ENCODE measurements at regions not wholly inside any gene's neighbourhood (a gene's known extent, or its start where the extent isn't known, plus 50 kb on each side); places are given as distances from the start of the nearest gene placed in this dataset.
A peak's percentile ranks its signal among the peaks of the same experiment; 100 is the strongest.
"Not testable (repeated sequence)": the region's sequence is repeated elsewhere in the genome, so short reads cannot be mapped to it uniquely, and the experiment has no call there.

DNA sequence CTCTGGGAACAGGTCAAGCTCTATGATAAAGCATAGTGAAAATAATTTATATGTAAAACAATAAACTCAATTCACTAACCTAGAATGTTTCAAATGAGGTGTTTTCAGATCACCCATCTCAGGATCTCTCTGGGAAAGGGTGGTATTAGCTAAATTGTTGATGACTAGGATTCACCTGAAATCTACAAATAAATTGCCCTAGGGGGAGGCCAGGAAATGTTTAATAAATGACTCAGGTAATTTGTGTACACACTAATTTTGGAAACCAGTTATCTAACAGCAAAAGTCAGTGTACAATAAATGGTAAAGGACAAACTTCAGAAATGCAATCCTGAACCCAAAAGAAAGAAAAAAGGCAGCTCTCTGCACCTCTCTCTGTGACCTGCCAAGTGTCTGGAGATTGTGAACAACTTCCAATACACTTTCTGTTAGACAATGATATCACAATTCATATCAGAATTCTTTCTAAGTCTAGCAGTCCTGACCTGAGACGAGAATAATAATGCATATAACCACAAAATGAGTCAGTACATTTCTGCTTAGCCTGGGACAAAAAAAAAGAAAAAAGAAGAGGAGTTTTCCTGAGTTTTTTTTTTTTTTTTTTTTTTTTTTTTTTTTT, 760.0 kb downstream of the EPHA4 start:
- WGBS, 2 donors: 27 to 33% methylated on average over 1 of the region's 1 CpG
- ATAC-seq (ENCODE audit: insufficient read depth, low FRiP score): no peak

DNA sequence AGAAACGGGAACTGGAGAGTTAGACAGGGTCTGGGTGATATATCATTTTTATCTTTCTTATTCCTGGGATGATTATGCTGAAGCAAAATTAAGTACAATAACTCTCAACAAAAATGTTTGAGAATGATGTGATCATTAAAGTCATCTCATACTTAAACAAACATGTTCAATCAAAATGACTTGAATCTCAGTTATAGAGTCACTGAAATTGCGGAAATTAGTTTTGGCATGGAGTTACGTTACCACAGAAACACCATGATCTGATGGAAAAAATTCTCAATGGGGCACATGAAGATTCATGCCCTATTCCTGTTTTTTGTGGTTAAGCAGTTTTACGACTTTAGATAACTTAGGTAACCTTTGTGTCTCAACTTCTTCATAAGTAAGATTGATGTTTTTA, 757.7 kb downstream of the EPHA4 start:
- Histone ChIP-seq H3K9ac (ENCODE audit: insufficient read depth in 1 of 2, low read length in 2 of 2) (no peak overlapping the region), H3K36me3 (ENCODE audit: control insufficient read depth in 4 of 4, insufficient read depth in 4 of 4, low read length in 4 of 4) (no peaks in the 10 kb centered on the region), H3K27ac (ENCODE audit: low read depth in 1 of 2, low read length in 1 of 2) (no peak overlapping the region), H3K4me3 (no peak overlapping the region), H3K4me1 (ENCODE audit: control insufficient read depth in 5 of 5, insufficient read depth in 5 of 5, low read length in 5 of 5) (no peaks in the 10 kb centered on the region), H3K9me3 (ENCODE audit: control insufficient read depth in 4 of 4, insufficient read depth in 3 of 4, low read length in 3 of 4) (no peaks in the 10 kb centered on the region), H3K27me3 (ENCODE audit: control insufficient read depth in 3 of 3, insufficient read depth in 3 of 3, low read length in 2 of 3) (no peaks in the 10 kb centered on the region)
- no peak for ATAC-seq (ENCODE audit: insufficient read depth, low FRiP score)
- 65 to 75% methylated on average over 4 of the region's 4 CpGs for WGBS, 2 donors
- no peak for DNase-seq
- TF ChIP-seq, protein P1, sequence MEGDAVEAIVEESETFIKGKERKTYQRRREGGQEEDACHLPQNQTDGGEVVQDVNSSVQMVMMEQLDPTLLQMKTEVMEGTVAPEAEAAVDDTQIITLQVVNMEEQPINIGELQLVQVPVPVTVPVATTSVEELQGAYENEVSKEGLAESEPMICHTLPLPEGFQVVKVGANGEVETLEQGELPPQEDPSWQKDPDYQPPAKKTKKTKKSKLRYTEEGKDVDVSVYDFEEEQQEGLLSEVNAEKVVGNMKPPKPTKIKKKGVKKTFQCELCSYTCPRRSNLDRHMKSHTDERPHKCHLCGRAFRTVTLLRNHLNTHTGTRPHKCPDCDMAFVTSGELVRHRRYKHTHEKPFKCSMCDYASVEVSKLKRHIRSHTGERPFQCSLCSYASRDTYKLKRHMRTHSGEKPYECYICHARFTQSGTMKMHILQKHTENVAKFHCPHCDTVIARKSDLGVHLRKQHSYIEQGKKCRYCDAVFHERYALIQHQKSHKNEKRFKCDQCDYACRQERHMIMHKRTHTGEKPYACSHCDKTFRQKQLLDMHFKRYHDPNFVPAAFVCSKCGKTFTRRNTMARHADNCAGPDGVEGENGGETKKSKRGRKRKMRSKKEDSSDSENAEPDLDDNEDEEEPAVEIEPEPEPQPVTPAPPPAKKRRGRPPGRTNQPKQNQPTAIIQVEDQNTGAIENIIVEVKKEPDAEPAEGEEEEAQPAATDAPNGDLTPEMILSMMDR (IDR thresholded peaks at IDR 0.05; ENCODE audit: control extremely low read depth, extremely low read depth): no peak

More for the DNA sequence above, 760.0 kb downstream of the EPHA4 start:
- H3K4me3 ChIP-seq: no peak overlapping the region
- no peak overlapping the region for H3K27ac ChIP-seq (ENCODE audit: low read depth in 1 of 2, low read length in 1 of 2)
- no peak for DNase-seq
- H3K9ac ChIP-seq (ENCODE audit: insufficient read depth in 1 of 2, low read length in 2 of 2): no peak overlapping the region
- no peaks in the 10 kb centered on the region for H3K4me1 ChIP-seq (ENCODE audit: control insufficient read depth in 5 of 5, insufficient read depth in 5 of 5, low read length in 5 of 5)
- TF ChIP-seq, protein P1 (IDR thresholded peaks at IDR 0.05; ENCODE audit: control extremely low read depth, extremely low read depth): no peak
- H3K27me3 ChIP-seq (ENCODE audit: control insufficient read depth in 3 of 3, insufficient read depth in 3 of 3, low read length in 2 of 3): no peaks in the 10 kb centered on the region
- no peaks in the 10 kb centered on the region for H3K36me3 ChIP-seq (ENCODE audit: control insufficient read depth in 4 of 4, insufficient read depth in 4 of 4, low read length in 4 of 4)
- H3K9me3 ChIP-seq (ENCODE audit: control insufficient read depth in 4 of 4, insufficient read depth in 3 of 4, low read length in 3 of 4): no peaks in the 10 kb centered on the region

DNA sequence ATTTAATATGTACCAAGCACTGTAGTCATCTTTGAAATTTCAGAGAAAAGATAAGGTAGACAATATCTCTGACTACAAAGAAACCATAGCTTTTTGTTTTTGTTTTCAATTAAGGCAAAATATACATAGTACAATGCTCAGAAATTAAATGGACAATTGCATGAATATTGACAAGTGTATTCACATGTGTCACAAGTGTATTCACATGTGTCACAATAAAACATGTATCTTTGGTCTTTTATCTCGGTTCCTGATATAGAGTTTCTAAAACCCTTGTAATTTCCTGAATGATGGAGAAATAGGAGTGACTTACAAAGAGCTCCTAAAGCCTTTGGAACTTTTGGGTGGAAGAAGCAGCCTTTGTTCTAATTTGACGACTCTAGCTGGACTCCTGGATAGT, 756.4 kb downstream of the EPHA4 start:
- Histone ChIP-seq H3K9me3 (ENCODE audit: control insufficient read depth in 4 of 4, insufficient read depth in 3 of 4, low read length in 3 of 4) (no peaks in the 10 kb centered on the region), H3K36me3 (ENCODE audit: control insufficient read depth in 4 of 4, insufficient read depth in 4 of 4, low read length in 4 of 4) (no peaks in the 10 kb centered on the region), H3K27me3 (ENCODE audit: control insufficient read depth in 3 of 3, insufficient read depth in 3 of 3, low read length in 2 of 3) (no peaks in the 10 kb centered on the region), H3K4me1 (ENCODE audit: control insufficient read depth in 5 of 5, insufficient read depth in 5 of 5, low read length in 5 of 5) (no peaks in the 10 kb centered on the region), H3K27ac (ENCODE audit: low read depth in 1 of 2, low read length in 1 of 2) (no peak overlapping the region), H3K9ac (ENCODE audit: insufficient read depth in 1 of 2, low read length in 2 of 2) (no peak overlapping the region), H3K4me3 (no peak overlapping the region)
- no peak for DNase-seq
- ATAC-seq (ENCODE audit: insufficient read depth, low FRiP score): no peak
- TF ChIP-seq, protein P1 (IDR thresholded peaks at IDR 0.05; ENCODE audit: control extremely low read depth, extremely low read depth): no peak
- 89 to 91% methylated on average over 2 of the region's 2 CpGs for WGBS, 2 donors

DNA sequence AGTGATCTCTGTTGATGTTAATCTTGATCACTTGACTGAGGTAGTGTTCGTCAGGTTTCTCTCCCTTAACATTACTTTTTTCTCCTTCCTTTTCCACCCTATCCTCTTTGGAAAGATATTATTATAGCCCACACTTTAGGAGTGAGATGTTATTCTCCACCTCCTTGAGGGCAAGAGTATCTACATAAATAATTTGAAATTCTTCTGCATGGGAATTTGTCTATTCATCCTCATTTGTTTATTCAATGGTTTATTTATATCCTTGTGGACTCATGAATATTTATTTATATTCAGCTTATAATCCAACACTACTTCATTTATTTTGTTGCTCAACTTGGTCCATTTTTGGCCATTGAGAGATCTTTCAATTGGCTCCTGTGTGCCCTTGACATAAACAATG, 750.4 kb downstream of the EPHA4 start:
- no peak overlapping the region for H3K9ac ChIP-seq (ENCODE audit: insufficient read depth in 1 of 2, low read length in 2 of 2)
- 74 to 87% methylated on average over 1 of the region's 1 CpG for WGBS, 2 donors
- TF ChIP-seq, protein P1 (IDR thresholded peaks at IDR 0.05; ENCODE audit: control extremely low read depth, extremely low read depth): no peak
- ATAC-seq (ENCODE audit: insufficient read depth, low FRiP score) (no peak), DNase-seq (peak in 1 of 3 donors; percentile 6)
- H3K4me1 ChIP-seq (ENCODE audit: control insufficient read depth in 5 of 5, insufficient read depth in 5 of 5, low read length in 5 of 5): no peaks in the 10 kb centered on the region
- no peaks in the 10 kb centered on the region for H3K27me3 ChIP-seq (ENCODE audit: control insufficient read depth in 3 of 3, insufficient read depth in 3 of 3, low read length in 2 of 3)
- no peaks in the 10 kb centered on the region for H3K9me3 ChIP-seq (ENCODE audit: control insufficient read depth in 4 of 4, insufficient read depth in 3 of 4, low read length in 3 of 4)
- H3K27ac ChIP-seq (ENCODE audit: low read depth in 1 of 2, low read length in 1 of 2): no peak overlapping the region
- H3K4me3 ChIP-seq: no peak overlapping the region
- no peaks in the 10 kb centered on the region for H3K36me3 ChIP-seq (ENCODE audit: control insufficient read depth in 4 of 4, insufficient read depth in 4 of 4, low read length in 4 of 4)

DNA sequence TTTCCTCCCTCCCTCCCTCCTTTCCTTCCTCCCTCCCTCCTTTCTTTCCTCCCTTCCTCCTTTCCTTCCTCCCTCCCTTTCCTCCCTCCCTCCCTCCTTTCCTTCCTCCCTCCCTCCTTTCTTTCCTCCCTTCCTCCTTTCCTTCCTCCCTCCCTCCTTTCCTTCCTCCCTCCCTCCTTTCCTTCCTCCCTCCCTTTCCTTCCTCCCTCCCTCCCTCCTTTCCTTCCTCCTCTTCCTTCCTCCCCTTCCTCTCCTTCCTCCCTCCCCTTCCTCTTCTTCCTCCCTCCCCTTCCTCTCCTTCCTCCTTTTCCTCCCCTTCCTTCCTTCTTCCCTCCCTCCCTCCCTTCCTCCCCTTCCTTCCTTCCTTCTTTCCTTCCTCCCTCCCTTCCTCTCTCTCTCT, 748.5 kb downstream of the EPHA4 start:
- H3K9ac ChIP-seq (ENCODE audit: insufficient read depth in 1 of 2, low read length in 2 of 2); H3K27me3 ChIP-seq (ENCODE audit: control insufficient read depth in 3 of 3, insufficient read depth in 3 of 3, low read length in 2 of 3); H3K4me3 ChIP-seq; H3K9me3 ChIP-seq (ENCODE audit: control insufficient read depth in 4 of 4, insufficient read depth in 3 of 4, low read length in 3 of 4); ATAC-seq (ENCODE audit: insufficient read depth, low FRiP score); H3K4me1 ChIP-seq (ENCODE audit: control insufficient read depth in 5 of 5, insufficient read depth in 5 of 5, low read length in 5 of 5); H3K36me3 ChIP-seq (ENCODE audit: control insufficient read depth in 4 of 4, insufficient read depth in 4 of 4, low read length in 4 of 4); DNase-seq; H3K27ac ChIP-seq (ENCODE audit: low read depth in 1 of 2, low read length in 1 of 2): not testable (repeated sequence)

All from lung (tissue), 11 donors.